WTC11 (cell line): ENCODE measurements at regions not wholly inside any gene's neighbourhood (a gene's known extent, or its start where the extent isn't known, plus 50 kb on each side); places are given as distances from the start of the nearest gene placed in this dataset.

Experiments
- ATAC-seq: fragments of 200-7000 bp; cut with Tn5 transposase; 2 replicates; pipeline ENCODE4 v1.10.0; 2021; ENCODE audit warnings: mild to moderate bottlenecking, moderate library complexity
- CTCF ChIA-PET: fragments of 300-600 bp; sonication (Branson Sonifier 250); formaldehyde crosslinking; loops from one replicate; lab custom pipeline; 2021; ENCODE audit warnings: antibody characterized with exemption; lab: Charles Lee
- POLR2A ChIA-PET: fragments of 350-600 bp; sonication (Branson Sonifier 250); formaldehyde crosslinking; loops from one replicate; lab custom pipeline; 2021; ENCODE audit warnings: antibody characterized with exemption; lab: Charles Lee
- DNase-seq: peaks from one replicate; pipeline ENCODE4 v3.0.0; 2021; ENCODE audit warnings: low spot score
- H3K27ac Mint-ChIP-seq: 2 replicates; pipeline ENCODE4 v1.8.0; 2021; ENCODE audit warnings: mixed read lengths
- H3K27me3 Mint-ChIP-seq: 2 replicates; pipeline ENCODE4 v1.8.0; 2021; ENCODE audit warnings: low read depth, mild to moderate bottlenecking, moderate library complexity, mixed read lengths
- H3K36me3 Mint-ChIP-seq: 2 replicates; pipeline ENCODE4 v1.8.0; 2021; ENCODE audit warnings: mixed read lengths
- H3K4me1 Mint-ChIP-seq: 2 replicates; pipeline ENCODE4 v1.8.0; 2022; ENCODE audit warnings: mixed read lengths
- H3K4me3 Mint-ChIP-seq: 2 replicates; pipeline ENCODE4 v1.8.0; 2021; ENCODE audit warnings: mild to moderate bottlenecking, moderate library complexity, mixed read lengths
- H3K9me3 Mint-ChIP-seq: 2 replicates; pipeline ENCODE4 v1.8.0; 2021; ENCODE audit warnings: mixed read lengths
- FOXP4 ChIP-seq: sonication (generic); formaldehyde crosslinking; IDR thresholded peaks from 2 replicates; pipeline ENCODE4 v1.8.0; 2022; ENCODE audit warnings: mild to moderate bottlenecking, missing genetic modification reagents
- GABPB1 ChIP-seq: sonication (generic); formaldehyde crosslinking; IDR thresholded peaks from 2 replicates; pipeline ENCODE4 v1.8.1; 2023; ENCODE audit warnings: mild to moderate bottlenecking, missing genetic modification reagents
- HMGA2 ChIP-seq: fragments of 250-450 bp; sonication (Bioruptor Pico); IDR thresholded peaks from 2 replicates; pipeline ENCODE4 v1.4.0; 2021; ENCODE audit warnings: mild to moderate bottlenecking, moderate library complexity
- IRF1 ChIP-seq: sonication (generic); formaldehyde crosslinking; IDR thresholded peaks from 2 replicates; pipeline ENCODE4 v1.8.0; 2023; ENCODE audit warnings: missing genetic modification reagents
- MLX ChIP-seq: sonication (generic); formaldehyde crosslinking; IDR thresholded peaks from 2 replicates; pipeline ENCODE4 v1.8.1; 2023; ENCODE audit warnings: mild to moderate bottlenecking, missing genetic modification reagents, moderate library complexity
- MXD4 ChIP-seq: fragments of 250-450 bp; sonication (Bioruptor Pico); IDR thresholded peaks from 2 replicates; pipeline ENCODE4 v1.8.0; 2021; ENCODE audit warnings: mild to moderate bottlenecking, moderate library complexity, borderline replicate concordance
- NFE2L1 ChIP-seq: sonication (generic); formaldehyde crosslinking; IDR thresholded peaks from 2 replicates; pipeline ENCODE4 v1.8.1; 2023; ENCODE audit warnings: missing genetic modification reagents
- OVOL2 ChIP-seq: fragments of 250-450 bp; sonication (Bioruptor Pico); IDR thresholded peaks from 2 replicates; pipeline ENCODE4 v1.9.0; 2021; ENCODE audit warnings: mild to moderate bottlenecking, borderline replicate concordance
- PRRX2 ChIP-seq: fragments of 250-450 bp; sonication (Bioruptor Pico); IDR thresholded peaks from 2 replicates; pipeline ENCODE4 v1.8.0; 2021; ENCODE audit warnings: mild to moderate bottlenecking
- SP1 ChIP-seq: sonication (generic); formaldehyde crosslinking; conservative IDR thresholded peaks from 2 replicates; pipeline ENCODE4 v1.8.1; 2022; ENCODE audit warnings: missing genetic modification reagents
- TCF7 ChIP-seq: sonication (generic); formaldehyde crosslinking; IDR thresholded peaks from 2 replicates; pipeline ENCODE4 v1.8.0; 2022; ENCODE audit warnings: mild to moderate bottlenecking, low read depth, missing genetic modification reagents, moderate library complexity
- TEAD1 ChIP-seq: sonication (generic); formaldehyde crosslinking; IDR thresholded peaks from 2 replicates; pipeline ENCODE4 v1.8.0; 2022; ENCODE audit warnings: mild to moderate bottlenecking, missing genetic modification reagents
- TEAD4 ChIP-seq: sonication (generic); formaldehyde crosslinking; IDR thresholded peaks from 2 replicates; pipeline ENCODE4 v1.8.0; 2022; ENCODE audit warnings: mild to moderate bottlenecking, missing genetic modification reagents
- TP53 ChIP-seq: sonication (generic); formaldehyde crosslinking; IDR thresholded peaks from 2 replicates; pipeline ENCODE4 v1.8.1; 2023; ENCODE audit warnings: mild to moderate bottlenecking, missing genetic modification reagents
- USF1 ChIP-seq: sonication (generic); formaldehyde crosslinking; IDR thresholded peaks from 2 replicates; pipeline ENCODE4 v1.8.0; 2022; ENCODE audit warnings: mild to moderate bottlenecking, missing genetic modification reagents
- ZNF219 ChIP-seq: sonication (generic); formaldehyde crosslinking; IDR thresholded peaks from 2 replicates; pipeline ENCODE4 v1.8.0; 2023; ENCODE audit warnings: missing genetic modification reagents, mild to moderate bottlenecking, borderline replicate concordance
- ZNF416 ChIP-seq: fragments of 250-450 bp; sonication (Bioruptor Pico); IDR thresholded peaks from 2 replicates; pipeline ENCODE4 v1.9.0; 2021; ENCODE audit warnings: mild to moderate bottlenecking, inconsistent platforms
- ZNF423 ChIP-seq: fragments of 250-450 bp; sonication (Bioruptor Pico); IDR thresholded peaks from 2 replicates; pipeline ENCODE4 v2.1.2; 2022; ENCODE audit warnings: mild to moderate bottlenecking, moderate library complexity
- ZNF425 ChIP-seq: fragments of 250-450 bp; sonication (Bioruptor Pico); conservative IDR thresholded peaks from 2 replicates; pipeline ENCODE4 v1.9.0; 2021; ENCODE audit warnings: mild to moderate bottlenecking

- TF ChIP-seq ZNF425 (CRISPR knock-in tag) = no peak
Measured at GRCh38 chr4:54482529-54483200, 175.1 kb upstream of the KIT start (continued).

GRCh38 chr4:54484383-54484782 is 173.4 kb upstream of the KIT start:
- H3K9me3 Mint-ChIP-seq = peaks cover 23% of the 10 kb centered on the region
- POLR2A ChIA-PET = no interaction called here
- no peaks in the 10 kb centered on the region for H3K4me1 Mint-ChIP-seq
- ATAC-seq = no peak
- H3K4me3 Mint-ChIP-seq = no peak overlapping the region
- TF ChIP-seq OVOL2 (CRISPR knock-in tag) (no peak), NFE2L1 (CRISPR knock-in tag) (no peak), ZNF219 (CRISPR knock-in tag) (no peak), USF1 (no peak), ZNF416 (CRISPR knock-in tag) (no peak), PRRX2 (CRISPR knock-in tag) (no peak), ZNF425 (CRISPR knock-in tag) (no peak), IRF1 (no peak), FOXP4 (no peak), MLX (CRISPR knock-in tag) (no peak), TEAD1 (no peak), SP1 (no peak), GABPB1 (CRISPR knock-in tag) (no peak), ZNF423 (CRISPR knock-in tag) (no peak), TCF7 (CRISPR knock-in tag) (no peak)
- H3K27me3 Mint-ChIP-seq = no peaks in the 10 kb centered on the region
- DNase-seq = no peak
- H3K36me3 Mint-ChIP-seq = no peaks in the 10 kb centered on the region; the same call in 1 of the 2 replicates
- CTCF ChIA-PET = no interaction called here
- no peak overlapping the region for H3K27ac Mint-ChIP-seq

- Mint-ChIP-seq H3K4me1 (no peaks in the 10 kb centered on the region), H3K27ac (no peak overlapping the region), H3K36me3 (no peaks in the 10 kb centered on the region), H3K27me3 (no peaks in the 10 kb centered on the region), H3K9me3 (peaks cover 5% of the 10 kb centered on the region), H3K4me3 (no peak overlapping the region)
- DNase-seq (no peak), ATAC-seq (no peak)
- POLR2A ChIA-PET = no interaction called here
- TF ChIP-seq TEAD4 (CRISPR knock-in tag) = no peak
- TF ChIP-seq MXD4 (CRISPR knock-in tag) = no peak
- TF ChIP-seq TP53 = no peak
- TF ChIP-seq HMGA2 (CRISPR knock-in tag) = no peak
- CTCF ChIA-PET = no interaction called here
Measured at GRCh38 chr4:54487491-54487890, 170.3 kb upstream of the KIT start.
